ENCODE measurements at regions not wholly inside any gene's neighbourhood (a gene's known extent, or its start where the extent isn't known, plus 50 kb on each side); places are given as distances from the start of the nearest gene placed in this dataset.
"Not testable (repeated sequence)": the region's sequence is repeated elsewhere in the genome, so short reads cannot be mapped to it uniquely, and the experiment has no call there.

GRCh38 chr9:33695299-33695698 is 100.1 kb upstream of the PRSS3 start:
- no peak for DNase-seq

GRCh38 chr9:33695856-33696255 is 99.5 kb upstream of the PRSS3 start:
- DNase-seq = no peak

GRCh38 chr9:33697171-33697570 is 98.2 kb upstream of the PRSS3 start:
- DNase-seq = no peak

- DNase-seq = no peak
These were observed 97.1 kb upstream of the PRSS3 start for GRCh38 chr9:33698267-33698666.

GRCh38 chr9:33700940-33701339 is 94.4 kb upstream of the PRSS3 start:
- DNase-seq = not testable (repeated sequence)

GRCh38 chr9:33703430-33704102 is 91.8 kb upstream of the PRSS3 start:
- DNase-seq = no peak

GRCh38 chr9:33705440-33705839 is 89.9 kb upstream of the PRSS3 start:
- not testable (repeated sequence) for DNase-seq

- DNase-seq = no peak
These were observed 86.9 kb upstream of the PRSS3 start for GRCh38 chr9:33708441-33708840.

- no peak for DNase-seq
These were observed 86.1 kb upstream of the PRSS3 start for GRCh38 chr9:33709269-33709668.

GRCh38 chr9:33711418-33711817 is 83.9 kb upstream of the PRSS3 start:
- DNase-seq = not testable (repeated sequence)

- no peak for DNase-seq
These were observed 80.4 kb upstream of the PRSS3 start for GRCh38 chr9:33714989-33715388.

- DNase-seq = no peak
These were observed 76.4 kb upstream of the PRSS3 start for GRCh38 chr9:33718987-33719386.

- DNase-seq = peak in 1 of 2 experiments; percentile 41
These were observed 75.6 kb upstream of the PRSS3 start for GRCh38 chr9:33719581-33720374.

- peak; percentile 56 to 91 for DNase-seq
These were observed 73.5 kb upstream of the PRSS3 start for GRCh38 chr9:33721674-33722358.

- DNase-seq = no peak
These were observed 73.0 kb upstream of the PRSS3 start for GRCh38 chr9:33722359-33722675.

- no peak for DNase-seq
These were observed 66.7 kb upstream of the PRSS3 start for GRCh38 chr9:33728613-33729012.

GRCh38 chr9:33731142-33731541 is 64.2 kb upstream of the PRSS3 start:
- DNase-seq = no peak

GRCh38 chr9:33731625-33732024 is 63.7 kb upstream of the PRSS3 start:
- no peak for DNase-seq

GRCh38 chr9:33734247-33734940 is 61.0 kb upstream of the PRSS3 start:
- not testable (repeated sequence) for DNase-seq

- not testable (repeated sequence) for DNase-seq
These were observed 60.2 kb upstream of the PRSS3 start for GRCh38 chr9:33734941-33735835.

GRCh38 chr9:33737811-33738606 is 57.4 kb upstream of the PRSS3 start:
- DNase-seq = peak; percentile 66 to 84

Measured in NCI-H526 (cell line).